NCI-H2171 (cell line): ENCODE measurements at regions not wholly inside any gene's neighbourhood (a gene's known extent, or its start where the extent isn't known, plus 50 kb on each side); places are given as distances from the start of the nearest gene placed in this dataset.

ENCODE experiments used
- DNase-seq: peaks from one replicate; lab custom pipeline; 2025; lab: John Stamatoyannopoulos, UW

- DNase-seq = no peak
These were observed 328.6 kb upstream of the SLC24A2 start for GRCh38 chr9:20117482-20117881.

DNA sequence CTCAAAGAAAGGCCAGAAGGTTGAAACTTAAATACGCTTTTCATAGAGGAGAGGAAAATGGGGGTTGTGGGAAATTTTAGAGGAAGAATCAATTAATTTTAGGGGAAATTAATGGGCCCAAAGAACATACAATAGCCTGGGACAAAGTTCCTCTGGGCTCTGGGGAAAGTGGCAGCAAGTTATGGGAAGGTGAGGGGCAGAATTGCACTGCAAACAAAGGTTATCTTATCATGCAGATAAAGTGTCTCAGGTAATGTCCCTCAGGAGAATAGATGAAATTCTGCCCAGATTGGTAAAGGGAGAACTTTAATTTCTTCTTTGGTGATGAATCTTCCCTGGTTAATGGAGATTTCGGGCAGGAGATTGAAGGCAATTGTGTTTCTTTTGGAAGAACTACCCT, 326.1 kb upstream of the SLC24A2 start:
- no peak for DNase-seq

GRCh38 chr9:20112205-20112783, 323.5 kb upstream of the SLC24A2 start:
- DNase-seq = no peak

- DNase-seq = no peak
These were observed 322.5 kb upstream of the SLC24A2 start for GRCh38 chr9:20111173-20111843.

GRCh38 chr9:20095430-20096092, 306.7 kb upstream of the SLC24A2 start:
- DNase-seq = no peak

- no peak for DNase-seq
These were observed 303.7 kb upstream of the SLC24A2 start for GRCh38 chr9:20092561-20092960.

- DNase-seq = no peak
These were observed 298.6 kb upstream of the SLC24A2 start for GRCh38 chr9:20087481-20087880.

GRCh38 chr9:20085842-20086241, 297.0 kb upstream of the SLC24A2 start:
- DNase-seq = no peak

DNA sequence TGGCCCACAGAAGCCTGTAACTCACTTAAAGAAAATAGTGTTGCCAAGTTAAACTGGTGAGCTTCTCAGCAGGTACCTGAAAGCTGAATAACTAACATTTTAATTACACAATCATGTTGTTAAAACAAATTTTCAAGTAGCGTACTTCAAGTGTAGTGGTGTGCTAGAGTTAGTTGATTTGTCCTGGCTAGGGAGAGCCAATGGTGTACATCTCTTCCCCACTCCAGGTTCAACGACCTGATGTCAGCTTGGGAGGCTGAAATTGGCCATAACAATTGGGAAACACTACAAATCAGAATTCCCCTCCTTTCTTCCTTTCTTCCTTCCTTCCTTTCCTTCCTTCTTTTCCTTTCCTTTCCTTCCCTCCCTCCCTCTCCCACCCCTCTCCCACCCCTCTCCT, 295.3 kb upstream of the SLC24A2 start:
- no peak for DNase-seq

DNA sequence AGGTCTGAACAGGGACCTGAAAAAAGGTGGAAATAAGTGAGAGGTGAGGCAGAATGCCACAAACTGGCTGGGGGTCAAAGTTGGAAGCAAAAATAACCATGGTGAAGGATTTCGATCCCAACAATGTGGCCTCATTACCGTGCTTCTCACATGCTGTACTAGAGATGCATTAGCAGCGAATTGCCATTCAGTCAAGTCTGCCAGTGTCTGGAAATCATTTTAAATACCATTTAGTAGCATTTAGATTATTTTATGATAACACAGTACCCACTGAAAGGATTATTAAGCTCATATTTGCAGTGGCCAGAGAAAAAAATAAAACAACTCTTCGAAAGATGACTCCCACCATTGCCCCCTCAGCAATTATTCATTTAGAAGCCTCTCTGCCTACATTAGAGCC, 294.6 kb upstream of the SLC24A2 start:
- no peak for DNase-seq

DNA sequence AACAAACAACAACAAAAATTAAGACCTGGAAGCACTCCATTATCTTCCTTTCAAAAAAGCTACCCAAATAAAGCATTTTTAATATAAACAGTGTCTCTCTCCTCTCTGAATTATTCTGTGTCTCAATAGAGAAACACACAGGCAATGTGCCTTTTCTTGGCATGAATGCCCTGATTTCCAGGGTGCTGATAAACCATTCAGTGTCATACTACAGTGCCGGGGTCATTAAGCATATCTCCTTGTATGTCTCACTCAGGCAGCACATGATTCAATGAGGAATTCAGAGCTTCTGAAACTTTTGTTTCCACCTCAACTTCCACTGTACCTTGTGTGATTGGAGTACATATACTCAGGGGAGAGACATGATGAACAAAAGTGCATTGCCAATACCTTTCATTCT, 294.0 kb upstream of the SLC24A2 start:
- DNase-seq = no peak

DNA sequence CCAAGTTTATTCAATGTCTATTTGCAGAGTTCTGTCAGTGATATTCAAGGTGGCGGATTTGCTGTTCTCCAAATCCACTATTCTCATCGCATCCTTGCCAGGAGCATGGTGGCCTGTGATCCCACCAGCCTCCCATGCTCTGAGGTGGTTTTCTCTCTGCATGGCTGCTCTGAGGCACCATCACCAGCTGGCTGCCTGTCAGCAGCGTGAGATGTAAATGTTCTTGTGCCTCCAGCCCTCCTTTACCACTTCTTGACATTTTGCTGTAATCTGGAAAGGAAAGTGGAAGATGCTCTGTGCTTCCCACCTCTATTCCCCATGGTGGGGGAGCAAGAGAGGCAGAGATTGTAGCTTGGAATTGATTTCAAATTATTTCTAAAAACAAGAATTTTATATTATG, 293.6 kb upstream of the SLC24A2 start:
- DNase-seq = no peak

DNA sequence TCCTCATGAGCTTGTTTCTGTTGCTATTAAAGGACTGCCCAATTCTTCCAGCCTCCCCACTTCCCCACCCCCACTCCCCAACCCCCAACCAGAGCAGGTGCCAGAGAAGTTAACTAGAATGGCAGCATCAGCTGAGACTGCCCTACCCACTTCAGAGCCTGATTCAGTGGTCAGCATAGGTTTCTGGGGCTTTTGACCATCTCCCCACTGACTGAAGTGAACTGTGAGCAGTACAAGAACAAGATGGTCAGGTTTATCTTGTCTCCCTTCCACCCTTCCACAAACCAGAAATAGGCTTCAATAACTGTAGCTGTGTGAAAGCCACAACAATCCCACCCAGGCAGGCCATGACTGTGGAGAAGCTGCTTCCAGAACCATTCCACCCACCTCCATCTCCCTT, 289.4 kb upstream of the SLC24A2 start:
- no peak for DNase-seq

DNA sequence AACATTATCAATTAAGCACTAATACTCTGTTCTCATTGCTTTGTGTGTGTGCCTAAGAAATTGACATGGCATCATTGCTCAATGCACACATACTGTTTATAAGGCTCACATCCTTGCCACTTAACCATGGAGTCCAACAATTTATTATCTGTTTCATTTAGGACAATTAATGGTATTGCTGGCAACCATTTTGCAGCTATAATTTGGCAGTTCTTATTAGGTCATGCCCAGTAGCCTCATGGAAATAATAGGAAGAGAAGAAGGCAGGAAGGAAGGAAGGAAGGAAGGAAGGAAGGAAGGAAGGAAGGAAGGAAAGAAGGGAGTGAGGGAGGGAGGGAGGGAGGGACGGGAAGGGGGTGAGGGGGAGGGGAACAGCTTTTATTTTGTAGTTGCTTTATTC, 285.5 kb upstream of the SLC24A2 start:
- no peak for DNase-seq

DNA sequence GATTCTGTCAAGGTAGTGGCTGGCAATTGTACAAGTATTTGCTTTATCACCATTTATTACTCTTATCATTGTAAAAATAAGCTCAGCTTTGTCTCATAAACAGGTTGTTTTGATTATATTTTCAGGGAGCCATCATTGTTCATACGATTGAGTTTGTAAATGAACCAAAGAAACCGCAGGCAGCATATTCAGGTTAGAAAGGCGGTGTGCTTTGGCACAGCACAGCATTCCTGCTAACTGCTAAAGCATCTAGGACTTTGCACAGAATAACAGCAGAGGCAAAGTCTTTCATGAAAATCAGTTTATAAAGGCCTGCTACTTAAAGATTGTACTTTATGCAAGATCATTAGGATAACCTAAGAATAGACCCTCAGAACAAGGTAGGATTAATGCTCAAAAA, 281.5 kb upstream of the SLC24A2 start:
- no peak for DNase-seq

DNA sequence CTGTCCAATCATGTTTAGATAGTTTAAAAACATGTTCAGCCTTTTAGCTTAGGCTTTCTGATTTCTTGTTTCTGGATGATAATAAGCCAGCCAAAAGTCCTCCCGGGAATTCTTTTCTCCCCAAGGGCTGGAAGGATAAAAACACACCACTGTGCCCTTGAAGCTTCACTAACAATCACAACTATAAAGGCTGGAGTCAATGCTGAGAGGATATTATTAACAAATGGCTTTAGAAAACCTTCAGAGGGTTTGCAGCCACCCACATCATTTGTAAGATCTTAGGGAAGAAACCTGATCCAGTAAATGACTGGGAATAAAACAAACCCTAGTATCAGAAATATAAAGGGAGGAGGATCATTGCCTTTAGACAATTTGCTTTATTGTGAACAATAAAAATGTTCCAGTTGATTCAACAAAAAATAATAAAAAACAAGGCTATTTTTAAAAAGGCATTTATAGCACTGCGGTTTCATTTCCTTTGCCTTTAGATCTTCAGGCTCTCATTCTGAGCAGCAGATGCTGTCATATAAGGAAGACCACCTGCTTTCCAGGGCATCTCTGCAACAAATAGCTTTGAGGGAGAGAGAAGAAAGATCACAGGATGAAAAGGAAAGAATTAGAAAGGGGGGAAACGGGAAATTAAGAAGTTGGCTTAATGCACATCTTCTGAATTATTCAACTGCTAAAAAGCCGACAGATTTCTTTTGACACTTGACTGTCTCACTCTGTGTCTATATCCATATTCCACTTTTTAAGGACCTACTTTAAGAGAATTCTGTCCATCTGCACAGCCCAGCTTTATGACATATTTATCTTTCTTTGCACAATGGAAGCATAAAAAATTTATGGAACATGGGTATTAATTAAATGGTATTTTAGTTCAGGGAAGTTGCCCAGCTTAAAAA, 277.2 kb upstream of the SLC24A2 start:
- no peak for DNase-seq

GRCh38 chr9:20065046-20065445, 276.2 kb upstream of the SLC24A2 start:
- no peak for DNase-seq

DNA sequence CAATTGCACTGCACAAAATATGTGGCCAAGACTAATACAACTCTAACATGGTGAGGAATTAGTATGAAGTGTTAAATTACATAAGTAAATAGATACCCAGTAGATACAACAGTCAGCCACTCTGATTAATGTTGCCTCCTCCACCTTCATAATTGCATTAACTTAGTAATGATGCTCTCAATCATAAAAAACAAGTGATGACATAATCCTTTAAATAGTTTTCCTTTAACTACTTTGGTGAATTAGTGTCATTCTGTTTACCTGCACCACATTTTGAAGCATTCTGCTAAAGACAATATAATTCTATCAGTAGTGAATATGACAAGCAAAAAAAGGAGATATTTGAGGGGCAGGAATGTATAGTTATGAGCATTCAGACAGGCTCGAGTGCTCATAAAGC, 265.9 kb upstream of the SLC24A2 start:
- DNase-seq = no peak

DNA sequence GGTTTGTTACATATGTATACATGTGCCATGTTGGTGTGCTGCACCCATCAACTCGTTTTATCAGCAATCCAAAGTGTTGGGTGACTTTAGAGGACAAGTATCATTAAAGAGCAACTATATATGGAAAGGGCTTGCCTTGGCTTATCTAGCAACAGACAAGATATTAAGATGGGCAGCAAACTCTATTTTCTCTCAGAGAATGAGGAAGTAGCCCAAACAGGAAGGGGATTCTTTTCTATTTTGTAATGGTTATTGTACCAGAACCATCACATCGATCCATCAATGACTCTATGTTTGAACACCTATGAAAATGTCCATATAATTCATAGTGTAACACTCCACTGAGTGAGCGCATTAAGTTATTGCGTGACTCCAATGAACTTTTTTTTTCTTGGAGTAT, 260.1 kb upstream of the SLC24A2 start:
- DNase-seq = no peak

DNA sequence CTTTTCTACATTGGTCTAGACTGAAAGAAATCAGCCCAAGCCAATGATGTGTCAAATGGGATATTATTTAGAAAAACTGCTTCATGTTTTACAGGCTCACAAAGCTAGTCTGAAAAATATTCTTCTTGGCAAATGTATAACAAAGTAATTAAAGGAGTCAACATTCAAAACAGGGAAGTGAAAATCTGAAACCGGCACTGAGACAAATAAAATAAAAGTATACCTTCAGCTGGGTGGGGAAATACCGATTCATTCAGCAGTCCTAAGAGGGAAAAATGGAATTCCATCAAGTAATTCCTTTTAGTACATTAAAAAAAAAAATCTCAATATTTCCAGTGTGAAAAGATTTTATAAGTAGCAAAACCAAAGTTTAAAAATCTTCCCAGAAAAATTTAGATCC, 259.6 kb upstream of the SLC24A2 start:
- DNase-seq = no peak

GRCh38 chr9:20044686-20045085, 255.8 kb upstream of the SLC24A2 start:
- no peak for DNase-seq

DNA sequence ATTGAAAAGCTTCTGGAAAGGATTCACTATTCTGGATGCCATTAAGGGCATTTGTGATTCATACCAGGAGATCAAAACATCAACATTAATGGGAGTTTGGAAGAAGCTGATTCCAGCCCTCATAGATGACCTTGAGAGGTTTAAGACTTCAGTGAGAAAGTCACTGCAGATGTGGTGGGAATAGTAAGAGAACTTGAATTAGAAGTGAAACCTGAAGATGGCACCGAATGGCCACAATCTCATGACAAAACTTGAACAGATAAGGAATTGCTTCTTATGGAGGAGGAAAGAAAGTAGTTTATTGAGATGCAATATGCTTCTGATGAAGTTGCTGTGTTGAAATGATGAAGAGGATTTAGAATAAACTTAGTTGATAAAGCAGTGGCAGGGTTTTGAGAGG, 254.6 kb upstream of the SLC24A2 start:
- no peak for DNase-seq

DNA sequence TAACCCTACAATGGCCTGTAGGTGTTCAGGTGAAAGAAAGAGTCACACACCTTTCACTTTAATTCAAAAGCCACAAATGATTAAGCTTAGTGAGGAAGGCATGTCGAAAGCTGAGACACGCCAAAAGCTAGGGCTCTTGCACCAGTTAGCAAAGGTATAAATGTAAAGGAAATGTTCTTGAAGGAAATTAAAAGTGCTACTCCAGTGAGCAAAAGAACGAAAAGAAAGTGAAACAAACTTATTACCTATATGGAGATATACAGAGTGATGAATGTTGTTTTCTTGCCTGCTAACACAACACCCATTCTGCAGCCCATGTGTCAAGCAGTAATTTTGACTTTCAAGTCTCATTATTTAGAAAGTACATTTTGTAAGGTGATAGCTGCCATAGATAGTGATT, 254.2 kb upstream of the SLC24A2 start:
- DNase-seq = no peak
